ENCODE measurements at regions not wholly inside any gene's neighbourhood (a gene's known extent, or its start where the extent isn't known, plus 50 kb on each side); places are given as distances from the start of the nearest gene placed in this dataset.

DNA sequence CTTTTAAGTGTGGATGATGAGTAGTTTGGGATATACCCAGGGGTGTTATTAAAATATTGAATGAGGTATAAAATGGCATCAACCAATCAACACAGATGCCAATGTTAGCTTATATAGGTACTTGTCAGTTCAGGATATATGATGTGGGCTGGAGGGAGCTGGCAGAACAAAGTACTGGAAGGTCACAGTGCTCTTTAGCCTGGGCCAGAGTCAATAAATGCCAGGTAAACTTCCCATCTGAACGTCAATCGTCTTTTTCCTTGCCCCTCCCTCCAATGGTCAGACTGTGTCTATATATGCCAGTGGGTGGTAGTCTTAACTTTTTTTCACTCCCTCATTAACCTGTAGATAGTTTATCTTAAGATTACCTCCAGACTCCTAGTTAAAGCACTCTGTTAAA is 140.8 kb upstream of the RBMS1 start:
- H3K4me1 ChIP-seq (ENCODE audit: control insufficient read depth in 1 of 2, insufficient read depth in 2 of 2, low read length in 2 of 2): no peaks in the 10 kb centered on the region
- no peak overlapping the region for H3K4me3 ChIP-seq (ENCODE audit: low read depth in 1 of 2, low read length in 2 of 2)
- H3K27me3 ChIP-seq (ENCODE audit: low read depth, low read length): no peaks in the 10 kb centered on the region
- no peaks in the 10 kb centered on the region for H3K36me3 ChIP-seq (ENCODE audit: control insufficient read depth in 1 of 2, insufficient read depth in 2 of 2, low read length in 2 of 2)
- peaks cover 0 to 2% of the 10 kb centered on the region in 2 donors for H3K9me3 ChIP-seq (ENCODE audit: control insufficient read depth in 1 of 2, low read length in 2 of 2)
- H3K27ac ChIP-seq (ENCODE audit: low read length): no peak overlapping the region

DNA sequence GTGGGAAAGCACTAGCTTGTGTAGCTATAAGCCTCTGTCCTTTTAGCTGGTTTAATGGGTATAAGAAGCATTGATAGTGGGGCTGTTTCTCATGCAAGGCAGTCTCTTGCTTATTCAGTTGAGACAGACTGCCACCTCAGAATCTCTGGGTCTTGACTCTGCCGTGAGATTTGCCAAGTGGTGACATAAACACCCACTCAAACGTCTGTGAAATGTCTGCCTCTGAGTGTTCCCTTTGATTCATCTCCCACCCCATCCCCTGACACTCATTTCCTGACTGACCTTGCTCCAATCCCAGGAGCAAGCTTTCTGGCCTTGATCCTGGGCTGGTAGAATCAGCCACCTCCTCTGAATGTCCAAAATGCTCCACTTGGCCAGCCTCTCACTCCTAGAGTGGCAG is 141.9 kb upstream of the RBMS1 start:
- no peaks in the 10 kb centered on the region for H3K4me1 ChIP-seq (ENCODE audit: control insufficient read depth in 1 of 2, insufficient read depth in 2 of 2, low read length in 2 of 2)
- H3K9me3 ChIP-seq (ENCODE audit: control insufficient read depth in 1 of 2, low read length in 2 of 2): peaks cover 4 to 10% of the 10 kb centered on the region in 2 donors
- no peaks in the 10 kb centered on the region for H3K36me3 ChIP-seq (ENCODE audit: control insufficient read depth in 1 of 2, insufficient read depth in 2 of 2, low read length in 2 of 2)
- H3K4me3 ChIP-seq (ENCODE audit: low read depth in 1 of 2, low read length in 2 of 2): no peak overlapping the region
- H3K27ac ChIP-seq (ENCODE audit: low read length): no peak overlapping the region
- H3K27me3 ChIP-seq (ENCODE audit: low read depth, low read length): no peaks in the 10 kb centered on the region

DNA sequence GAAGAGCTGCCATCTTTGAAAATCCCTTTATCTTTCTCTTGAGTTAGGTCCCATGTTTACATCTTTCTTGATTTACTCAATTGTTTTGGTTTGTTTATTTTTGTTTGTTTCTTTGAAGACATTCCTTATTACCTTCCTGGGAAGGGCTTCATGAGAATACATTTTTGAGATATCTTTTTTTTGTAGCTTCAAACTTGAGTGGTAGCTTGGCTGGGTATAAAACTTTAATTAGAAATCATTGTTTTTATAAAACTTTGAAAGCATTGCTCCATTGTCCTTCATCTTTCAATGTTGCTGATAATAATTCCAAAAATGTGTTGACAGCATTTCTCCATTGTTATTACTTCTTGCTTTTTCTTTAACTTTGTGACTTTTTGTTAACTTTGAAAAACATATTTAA is 145.9 kb upstream of the RBMS1 start:
- no peaks in the 10 kb centered on the region for H3K27me3 ChIP-seq (ENCODE audit: low read depth, low read length)
- H3K4me3 ChIP-seq (ENCODE audit: low read depth in 1 of 2, low read length in 2 of 2): no peak overlapping the region
- H3K4me1 ChIP-seq (ENCODE audit: control insufficient read depth in 1 of 2, insufficient read depth in 2 of 2, low read length in 2 of 2): no peaks in the 10 kb centered on the region
- H3K27ac ChIP-seq (ENCODE audit: low read length): no peak overlapping the region
- H3K36me3 ChIP-seq (ENCODE audit: control insufficient read depth in 1 of 2, insufficient read depth in 2 of 2, low read length in 2 of 2): no peaks in the 10 kb centered on the region
- peaks cover 4 to 10% of the 10 kb centered on the region in 2 donors for H3K9me3 ChIP-seq (ENCODE audit: control insufficient read depth in 1 of 2, low read length in 2 of 2)

DNA sequence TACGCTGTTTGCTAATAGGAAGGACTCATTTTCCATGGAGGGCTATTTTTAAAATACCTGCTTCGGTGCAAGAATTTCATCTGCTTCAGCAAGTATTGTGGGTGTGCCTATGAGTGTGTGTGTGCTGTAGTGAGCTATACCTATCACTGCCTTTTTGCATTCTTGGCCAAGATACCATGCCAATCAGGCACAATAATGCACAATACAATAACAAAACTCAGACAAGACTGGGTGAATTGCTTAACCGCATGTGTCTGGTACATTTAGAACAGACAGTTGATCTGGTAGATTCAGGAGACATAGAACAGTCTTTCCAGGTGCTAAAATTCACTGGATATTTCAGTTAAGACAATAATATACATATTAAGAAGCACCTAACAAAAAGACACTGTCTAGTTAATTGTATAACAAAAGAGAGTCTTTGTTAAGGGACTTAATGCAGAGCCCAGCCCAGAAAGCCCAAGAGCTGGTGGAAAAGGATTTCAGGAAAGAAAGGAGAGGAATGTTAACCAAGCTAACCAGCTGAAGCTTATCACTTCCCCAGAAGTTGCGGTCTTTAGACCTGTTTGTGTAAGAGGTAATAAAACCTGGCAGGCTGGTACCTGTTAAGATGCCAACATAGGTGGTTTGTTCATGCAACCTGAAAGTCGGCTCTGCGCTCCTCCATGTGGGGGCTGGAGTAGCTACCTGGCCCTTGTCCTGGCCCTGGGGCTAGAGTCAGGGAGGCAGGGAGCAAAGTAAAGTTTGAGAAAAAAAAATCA is 153.3 kb upstream of the RBMS1 start:
- Histone ChIP-seq H3K4me1 (ENCODE audit: control insufficient read depth in 1 of 2, insufficient read depth in 2 of 2, low read length in 2 of 2) (peaks cover 0 to 1% of the 10 kb centered on the region in 2 donors), H3K27ac (ENCODE audit: low read length) (no peak overlapping the region), H3K4me3 (ENCODE audit: low read depth in 1 of 2, low read length in 2 of 2) (no peak overlapping the region)

DNA sequence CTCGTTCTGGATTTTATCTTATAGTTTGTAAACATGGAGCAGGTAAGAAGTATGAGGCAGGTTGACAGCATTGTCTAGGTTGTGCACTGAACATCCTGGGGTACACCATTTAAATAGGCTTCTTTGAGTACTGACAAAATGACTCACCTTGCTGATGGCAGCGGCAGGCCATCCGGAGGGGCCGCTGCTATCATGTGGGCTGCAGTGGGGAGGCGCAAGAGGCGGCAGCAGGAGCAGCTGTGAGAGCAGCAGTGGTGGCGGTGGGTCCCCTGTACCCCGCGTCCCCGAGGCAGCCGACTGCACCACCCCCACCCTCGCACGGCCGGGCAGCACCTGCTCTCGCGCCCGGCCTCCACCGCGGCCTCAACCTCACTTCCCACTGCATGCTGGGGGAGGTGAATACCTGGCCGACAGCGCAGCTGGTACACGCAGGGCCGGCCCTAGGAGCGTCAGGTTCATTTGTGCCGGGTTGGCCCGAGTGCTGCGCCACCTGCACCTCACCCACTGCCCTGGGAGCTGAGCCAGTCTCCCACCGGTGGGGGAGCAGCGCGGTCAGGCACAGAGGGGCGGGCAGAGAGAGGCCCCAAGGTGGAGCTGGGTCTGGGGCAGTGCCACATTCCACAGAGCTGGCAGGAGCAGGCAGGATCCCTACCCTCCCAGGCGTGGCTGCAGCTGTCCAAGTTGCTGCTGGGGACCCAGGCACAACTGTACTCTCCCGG is 154.5 kb upstream of the RBMS1 start:
- H3K36me3 ChIP-seq (ENCODE audit: control insufficient read depth in 1 of 2, insufficient read depth in 2 of 2, low read length in 2 of 2): no peaks in the 10 kb centered on the region
- no peak overlapping the region for H3K4me3 ChIP-seq (ENCODE audit: low read depth in 1 of 2, low read length in 2 of 2)
- no peaks in the 10 kb centered on the region for H3K9me3 ChIP-seq (ENCODE audit: control insufficient read depth in 1 of 2, low read length in 2 of 2)
- H3K27ac ChIP-seq (ENCODE audit: low read length): no peak overlapping the region
- peaks cover 0 to 2% of the 10 kb centered on the region in 2 donors for H3K4me1 ChIP-seq (ENCODE audit: control insufficient read depth in 1 of 2, insufficient read depth in 2 of 2, low read length in 2 of 2)
- H3K27me3 ChIP-seq (ENCODE audit: low read depth, low read length): no peaks in the 10 kb centered on the region

More for the DNA sequence above, 153.3 kb upstream of the RBMS1 start:
- no peaks in the 10 kb centered on the region for H3K36me3 ChIP-seq (ENCODE audit: control insufficient read depth in 1 of 2, insufficient read depth in 2 of 2, low read length in 2 of 2)
- H3K9me3 ChIP-seq (ENCODE audit: control insufficient read depth in 1 of 2, low read length in 2 of 2): no peaks in the 10 kb centered on the region
- H3K27me3 ChIP-seq (ENCODE audit: low read depth, low read length): no peaks in the 10 kb centered on the region

DNA sequence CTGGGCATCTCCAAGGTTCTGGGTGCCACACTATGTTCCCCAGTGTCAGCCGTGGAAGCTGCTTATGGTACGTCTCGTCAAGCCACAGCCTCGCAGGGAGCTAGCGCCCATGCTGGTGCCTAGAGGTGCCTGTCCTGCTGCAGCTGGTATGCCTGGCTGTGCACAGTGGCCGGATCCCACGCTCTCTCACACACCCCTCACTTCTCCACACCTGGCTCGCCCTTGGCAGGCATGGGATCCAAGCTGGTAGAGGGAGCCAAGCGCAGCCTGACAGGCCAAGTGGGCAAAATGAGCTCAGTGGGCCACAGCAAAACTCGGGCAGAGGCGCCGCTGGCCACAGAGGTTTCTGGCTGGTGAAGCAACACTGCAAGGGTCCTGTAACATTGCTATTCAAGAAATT is 156.1 kb upstream of the RBMS1 start:
- no peaks in the 10 kb centered on the region for H3K9me3 ChIP-seq (ENCODE audit: control insufficient read depth in 1 of 2, low read length in 2 of 2)
- H3K27me3 ChIP-seq (ENCODE audit: low read depth, low read length): no peaks in the 10 kb centered on the region
- peaks cover 0 to 2% of the 10 kb centered on the region in 2 donors for H3K4me1 ChIP-seq (ENCODE audit: control insufficient read depth in 1 of 2, insufficient read depth in 2 of 2, low read length in 2 of 2)
- H3K4me3 ChIP-seq (ENCODE audit: low read depth in 1 of 2, low read length in 2 of 2): no peak overlapping the region
- no peaks in the 10 kb centered on the region for H3K36me3 ChIP-seq (ENCODE audit: control insufficient read depth in 1 of 2, insufficient read depth in 2 of 2, low read length in 2 of 2)
- no peak overlapping the region for H3K27ac ChIP-seq (ENCODE audit: low read length)

DNA sequence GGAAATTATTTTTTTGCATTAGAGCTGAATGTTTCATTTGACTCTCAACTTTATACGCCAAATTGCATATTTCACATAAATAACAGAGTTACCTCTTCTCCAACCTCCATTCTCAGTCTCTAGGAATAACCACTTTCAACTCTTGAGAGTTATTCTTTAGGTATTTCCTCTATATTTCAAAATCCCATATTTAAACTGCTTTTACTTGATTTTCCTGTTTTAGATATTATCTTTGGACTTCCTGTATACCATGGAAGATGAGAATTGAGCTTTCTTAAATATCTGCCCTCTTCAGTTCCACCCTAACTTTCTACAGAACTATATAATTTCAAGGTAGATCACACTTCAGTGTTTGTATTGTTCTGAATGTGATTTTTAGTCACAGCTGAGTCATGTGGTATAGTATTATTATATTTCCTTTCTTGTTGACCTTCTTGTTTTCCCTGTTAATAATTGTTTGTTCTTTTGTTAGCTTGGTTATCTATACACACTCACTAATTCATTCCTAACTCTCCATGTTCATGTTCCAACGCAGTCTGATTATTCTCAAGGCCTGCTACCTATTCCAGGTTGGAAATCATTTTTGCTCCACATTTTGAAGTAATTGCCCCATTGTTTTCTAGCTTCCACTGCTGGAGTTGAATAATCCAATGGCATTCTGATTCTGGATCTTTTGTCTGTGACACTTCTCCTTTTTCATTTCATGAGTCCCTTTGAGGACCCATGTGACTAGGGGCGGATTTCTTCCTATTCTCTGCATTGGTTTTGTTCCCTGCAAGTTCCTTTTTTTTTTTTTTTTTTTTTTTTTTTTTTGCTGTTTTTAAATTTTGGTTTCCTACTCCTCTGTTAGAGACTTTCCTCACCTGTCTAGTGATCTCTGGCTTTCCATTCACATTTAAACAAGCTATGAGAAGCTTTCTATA is 156.8 kb upstream of the RBMS1 start:
- H3K27me3 ChIP-seq (ENCODE audit: low read depth, low read length): no peaks in the 10 kb centered on the region
- no peak overlapping the region for H3K27ac ChIP-seq (ENCODE audit: low read length)
- no peak overlapping the region for H3K4me3 ChIP-seq (ENCODE audit: low read depth in 1 of 2, low read length in 2 of 2)
- H3K9me3 ChIP-seq (ENCODE audit: control insufficient read depth in 1 of 2, low read length in 2 of 2): no peaks in the 10 kb centered on the region
- peaks cover 0 to 2% of the 10 kb centered on the region in 2 donors for H3K4me1 ChIP-seq (ENCODE audit: control insufficient read depth in 1 of 2, insufficient read depth in 2 of 2, low read length in 2 of 2)
- no peaks in the 10 kb centered on the region for H3K36me3 ChIP-seq (ENCODE audit: control insufficient read depth in 1 of 2, insufficient read depth in 2 of 2, low read length in 2 of 2)

DNA sequence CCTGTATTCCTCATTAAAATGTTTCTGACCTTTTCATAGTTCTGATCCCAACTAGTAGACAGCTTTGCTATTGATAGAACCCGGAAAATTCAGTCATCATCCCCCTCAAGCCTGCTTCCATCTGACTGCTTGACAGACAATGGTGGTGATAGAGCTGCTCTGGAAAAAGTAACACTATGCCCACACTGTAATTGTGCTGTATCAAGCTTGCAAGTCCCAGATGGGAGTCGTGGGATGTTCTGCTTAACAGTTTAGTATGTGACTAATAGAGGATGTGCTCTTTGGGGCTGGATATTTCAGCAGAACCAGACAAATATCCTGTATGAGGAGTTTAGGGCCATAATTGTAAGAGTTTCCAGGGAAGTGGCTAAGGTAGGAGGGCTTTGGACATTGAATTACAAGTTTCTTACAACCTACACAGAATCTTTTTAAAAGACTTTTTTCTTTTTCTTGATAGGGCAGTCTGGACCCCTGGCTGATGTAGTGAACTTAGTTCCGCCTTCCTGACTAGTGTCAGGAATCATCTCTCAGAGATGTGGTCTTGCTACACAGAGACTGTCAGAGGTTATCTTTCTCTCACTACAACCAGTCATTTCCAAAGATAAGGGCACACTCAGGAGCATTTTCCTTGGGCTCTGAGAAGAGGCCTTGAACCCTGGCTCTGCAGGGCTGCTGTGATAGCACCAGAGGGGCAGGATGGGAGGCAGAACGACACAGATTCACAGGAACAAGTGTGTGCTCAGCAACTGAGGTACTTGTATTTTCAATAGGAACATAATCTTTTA is 158.0 kb upstream of the RBMS1 start:
- no peaks in the 10 kb centered on the region for H3K9me3 ChIP-seq (ENCODE audit: control insufficient read depth in 1 of 2, low read length in 2 of 2)
- no peaks in the 10 kb centered on the region for H3K27me3 ChIP-seq (ENCODE audit: low read depth, low read length)
- peak overlapping the region; percentile 25 for H3K27ac ChIP-seq (ENCODE audit: low read length)
- peaks cover 2 to 3% of the 10 kb centered on the region in 2 donors for H3K4me1 ChIP-seq (ENCODE audit: control insufficient read depth in 1 of 2, insufficient read depth in 2 of 2, low read length in 2 of 2)
- no peaks in the 10 kb centered on the region for H3K36me3 ChIP-seq (ENCODE audit: control insufficient read depth in 1 of 2, insufficient read depth in 2 of 2, low read length in 2 of 2)
- no peak overlapping the region for H3K4me3 ChIP-seq (ENCODE audit: low read depth in 1 of 2, low read length in 2 of 2)

DNA sequence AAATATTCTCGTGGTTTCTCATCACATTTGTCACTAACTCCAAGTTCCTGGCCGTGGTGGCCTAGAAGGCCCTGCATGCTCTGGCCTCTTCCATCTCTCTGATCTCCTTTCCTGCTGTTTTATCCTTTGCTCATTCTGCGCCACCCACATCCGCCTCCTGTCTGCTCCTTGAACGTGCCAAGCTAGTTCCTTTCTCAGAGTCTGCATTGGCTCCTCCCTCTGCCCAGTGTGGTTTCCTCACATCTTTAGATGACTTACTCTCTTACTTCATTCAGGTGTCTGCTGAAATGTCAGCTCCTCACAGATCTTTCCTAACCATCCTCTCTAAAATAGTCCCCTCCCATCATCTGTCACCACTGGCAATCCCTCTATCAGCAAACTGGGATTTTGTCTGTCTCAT is 158.6 kb upstream of the RBMS1 start:
- Histone ChIP-seq H3K4me3 (ENCODE audit: low read depth in 1 of 2, low read length in 2 of 2) (no peak overlapping the region), H3K4me1 (ENCODE audit: control insufficient read depth in 1 of 2, insufficient read depth in 2 of 2, low read length in 2 of 2) (peaks cover 2 to 3% of the 10 kb centered on the region in 2 donors), H3K27me3 (ENCODE audit: low read depth, low read length) (no peaks in the 10 kb centered on the region), H3K9me3 (ENCODE audit: control insufficient read depth in 1 of 2, low read length in 2 of 2) (no peaks in the 10 kb centered on the region), H3K36me3 (ENCODE audit: control insufficient read depth in 1 of 2, insufficient read depth in 2 of 2, low read length in 2 of 2) (no peaks in the 10 kb centered on the region), H3K27ac (ENCODE audit: low read length) (peak overlapping the region; percentile 25)

DNA sequence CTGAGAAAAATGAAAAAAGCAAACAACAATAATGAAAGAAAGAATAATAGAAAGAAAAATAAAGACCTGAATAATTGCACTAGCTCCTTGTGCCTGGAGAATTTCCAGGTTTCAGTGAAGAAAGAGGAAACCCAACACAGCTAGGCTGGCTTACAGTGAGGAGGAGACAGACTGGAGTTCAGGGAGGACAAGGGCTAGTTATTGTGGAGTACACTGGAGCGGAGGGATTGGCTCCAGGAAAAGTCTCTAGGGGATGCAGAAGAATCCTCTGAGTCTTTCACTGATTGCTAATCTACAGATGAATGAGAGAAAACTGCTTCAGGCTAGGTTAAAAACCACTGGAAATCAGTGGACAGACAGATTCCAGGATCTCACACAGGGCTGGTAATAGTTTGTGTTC is 163.6 kb upstream of the RBMS1 start:
- Histone ChIP-seq H3K9me3 (ENCODE audit: control insufficient read depth in 1 of 2, low read length in 2 of 2) (no peaks in the 10 kb centered on the region), H3K27me3 (ENCODE audit: low read depth, low read length) (no peaks in the 10 kb centered on the region), H3K4me1 (ENCODE audit: control insufficient read depth in 1 of 2, insufficient read depth in 2 of 2, low read length in 2 of 2) (peaks cover 0 to 3% of the 10 kb centered on the region in 2 donors), H3K27ac (ENCODE audit: low read length) (no peak overlapping the region), H3K36me3 (ENCODE audit: control insufficient read depth in 1 of 2, insufficient read depth in 2 of 2, low read length in 2 of 2) (no peaks in the 10 kb centered on the region), H3K4me3 (ENCODE audit: low read depth in 1 of 2, low read length in 2 of 2) (no peak overlapping the region)

Measured in muscle layer of duodenum (tissue), 2 donors.